HG03175 (cell line): ENCODE measurements at regions not wholly inside any gene's neighbourhood (a gene's known extent, or its start where the extent isn't known, plus 50 kb on each side); places are given as distances from the start of the nearest gene placed in this dataset.

ENCODE experiments used
- ATAC-seq: cut with Tn5 transposase; IDR thresholded peaks from one replicate; pipeline ENCODE4 v1.9.1; 2021; ENCODE audit warnings: mild to moderate bottlenecking, moderate library complexity; ENCODE audit not compliant: unreplicated experiment

- no peak for ATAC-seq
Observed at GRCh38 chr10:10110844-10111490, 906.7 kb upstream of the CELF2 start.

DNA sequence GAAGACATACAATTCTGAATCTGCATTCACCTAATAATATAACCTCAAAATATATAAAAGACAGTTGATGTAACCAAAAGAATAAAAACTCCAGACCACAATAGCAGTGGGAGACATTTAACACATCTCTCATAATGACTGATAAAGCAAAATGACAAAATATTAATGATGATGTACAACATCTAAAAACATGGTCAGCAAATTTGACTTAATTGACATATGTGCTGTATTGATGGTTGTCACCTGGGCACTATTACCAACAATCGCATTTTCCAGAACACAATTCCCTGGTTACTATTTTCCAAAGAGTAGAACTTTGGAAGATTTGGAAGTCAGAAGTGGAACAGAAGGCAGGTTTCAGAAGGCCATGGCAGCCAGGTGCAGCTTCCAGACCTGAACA lies 899.5 kb upstream of the CELF2 start:
- no peak for ATAC-seq

GRCh38 chr10:10120671-10121070 lies 897.0 kb upstream of the CELF2 start:
- no peak for ATAC-seq

GRCh38 chr10:10125676-10126075 lies 892.0 kb upstream of the CELF2 start:
- no peak for ATAC-seq

DNA sequence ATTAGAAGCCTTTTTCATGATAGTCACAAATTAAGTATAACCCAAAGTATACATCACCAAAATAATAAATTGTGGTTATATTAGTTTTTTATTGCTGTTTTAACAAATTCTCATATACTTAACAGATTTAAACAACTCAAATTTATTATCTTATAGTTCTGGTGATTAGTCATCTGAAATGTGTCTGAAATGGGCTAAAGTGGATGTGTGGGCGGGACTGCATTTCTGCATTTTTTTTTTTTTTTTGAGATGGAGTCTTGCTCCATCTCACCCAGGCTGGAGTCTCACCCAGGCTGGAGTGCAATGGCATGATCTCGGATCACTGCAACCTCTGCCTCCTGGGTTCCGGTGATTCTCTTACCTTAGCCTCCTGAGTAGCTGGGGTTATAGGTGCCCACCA lies 891.5 kb upstream of the CELF2 start:
- no peak for ATAC-seq

DNA sequence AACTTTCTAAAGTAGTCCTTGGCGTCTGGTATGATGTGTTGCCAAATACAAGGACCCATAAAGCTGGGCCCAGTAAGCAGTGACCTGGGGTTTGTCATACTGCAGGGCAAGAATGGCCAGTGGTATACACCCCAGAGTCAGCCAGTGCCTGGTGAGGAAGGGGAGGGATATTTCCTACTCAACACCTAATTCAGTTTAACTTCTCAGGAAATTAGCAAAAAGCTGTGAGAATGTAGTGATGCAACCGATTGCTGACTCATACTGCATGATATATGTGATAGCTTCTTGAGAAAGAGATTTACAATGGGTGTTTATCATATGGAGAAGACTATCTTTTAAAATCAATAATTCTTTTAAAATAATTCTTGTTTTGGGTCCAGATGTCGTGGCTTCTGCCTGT lies 889.3 kb upstream of the CELF2 start:
- no peak for ATAC-seq

- ATAC-seq: no peak
Observed at GRCh38 chr10:10130686-10131085, 887.0 kb upstream of the CELF2 start.

DNA sequence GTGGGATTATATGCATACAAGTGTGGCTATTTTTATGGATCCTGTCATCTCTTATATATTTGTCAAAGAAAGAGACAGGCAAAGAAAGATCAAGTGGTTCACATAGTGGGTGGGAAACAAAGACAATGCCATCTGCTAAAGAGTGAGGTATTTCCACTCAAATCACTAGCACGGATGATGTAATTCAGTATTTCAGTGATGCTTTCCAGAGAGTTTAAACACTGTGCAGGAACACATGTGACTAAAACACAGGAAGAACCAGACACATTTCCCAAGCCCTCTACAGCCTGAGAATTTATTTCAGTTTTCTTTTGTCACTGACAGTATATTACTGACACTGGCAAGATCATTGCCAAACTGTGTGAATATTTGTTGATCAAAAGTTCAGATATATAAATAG lies 885.7 kb upstream of the CELF2 start:
- no peak for ATAC-seq

GRCh38 chr10:10133281-10133680 lies 884.4 kb upstream of the CELF2 start:
- ATAC-seq: no peak

GRCh38 chr10:10138685-10139084 lies 879.0 kb upstream of the CELF2 start:
- no peak for ATAC-seq

- no peak for ATAC-seq
Observed at GRCh38 chr10:10141782-10142382, 875.8 kb upstream of the CELF2 start.

DNA sequence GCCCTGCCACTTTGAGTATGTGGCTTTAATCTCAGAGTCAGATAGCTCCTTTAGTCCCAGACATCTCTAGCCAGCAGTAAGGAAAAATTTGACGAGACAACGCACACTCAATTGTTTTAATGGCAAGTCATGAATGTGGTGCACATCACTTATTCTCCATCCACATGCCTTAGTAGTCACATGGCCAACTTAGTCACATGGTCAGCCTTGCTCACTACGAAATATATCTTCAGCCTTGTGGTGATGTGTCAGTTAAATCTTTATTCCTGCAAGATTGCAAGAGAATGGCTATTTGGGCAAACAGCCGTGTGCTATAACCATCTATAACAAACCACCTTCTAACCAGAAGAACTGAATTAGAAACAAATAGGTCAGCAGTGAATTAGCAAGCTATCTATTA lies 871.1 kb upstream of the CELF2 start:
- ATAC-seq: no peak

DNA sequence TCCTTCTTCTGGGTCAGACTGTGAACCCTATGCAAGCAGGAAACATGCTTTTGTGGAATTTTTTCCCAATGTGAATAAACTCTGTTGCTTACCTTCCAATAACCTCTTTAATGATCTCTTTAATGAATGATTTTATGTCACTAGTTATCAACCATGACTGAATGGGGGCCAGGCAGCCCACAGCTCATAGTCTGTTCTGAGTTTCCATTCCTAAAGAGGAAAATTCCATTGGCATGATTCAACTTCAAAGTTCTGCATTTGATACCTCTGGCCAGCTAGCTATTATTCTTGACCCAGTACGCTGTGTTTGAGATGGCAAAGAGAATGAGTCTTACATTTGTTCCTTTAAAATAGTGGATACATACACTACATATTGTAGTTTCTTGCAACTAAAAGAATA lies 867.8 kb upstream of the CELF2 start:
- ATAC-seq: no peak

DNA sequence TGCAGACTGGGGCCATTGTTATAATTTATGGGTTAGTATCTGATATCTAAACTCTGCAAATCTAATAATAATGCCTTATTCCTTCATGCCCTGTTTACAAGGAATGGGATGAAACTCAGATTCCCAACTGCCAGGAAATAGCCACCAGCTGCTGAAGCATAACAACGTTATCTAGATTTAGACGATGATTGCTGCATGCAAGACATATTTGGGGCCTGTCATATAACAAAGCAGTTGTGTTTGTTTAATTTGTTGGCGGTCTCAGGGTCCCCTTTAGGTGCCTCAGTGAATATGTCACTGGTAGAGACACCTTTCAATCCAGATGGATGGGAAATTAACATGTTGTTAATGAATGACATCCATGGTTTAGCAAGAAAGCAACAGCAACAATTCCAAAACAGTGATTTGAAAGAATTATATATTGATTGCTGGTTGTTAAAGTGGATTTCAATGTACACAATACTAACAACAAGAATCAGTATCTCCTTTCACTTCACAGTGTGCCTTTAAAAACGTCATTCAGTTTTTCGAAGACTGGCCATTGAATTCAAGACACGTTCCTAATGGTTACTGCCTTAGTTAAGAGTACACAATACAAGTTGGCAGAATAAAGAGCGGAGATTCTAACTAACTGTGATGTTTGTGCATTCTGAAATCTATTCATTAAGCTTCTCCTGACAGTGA lies 860.6 kb upstream of the CELF2 start:
- no peak for ATAC-seq

DNA sequence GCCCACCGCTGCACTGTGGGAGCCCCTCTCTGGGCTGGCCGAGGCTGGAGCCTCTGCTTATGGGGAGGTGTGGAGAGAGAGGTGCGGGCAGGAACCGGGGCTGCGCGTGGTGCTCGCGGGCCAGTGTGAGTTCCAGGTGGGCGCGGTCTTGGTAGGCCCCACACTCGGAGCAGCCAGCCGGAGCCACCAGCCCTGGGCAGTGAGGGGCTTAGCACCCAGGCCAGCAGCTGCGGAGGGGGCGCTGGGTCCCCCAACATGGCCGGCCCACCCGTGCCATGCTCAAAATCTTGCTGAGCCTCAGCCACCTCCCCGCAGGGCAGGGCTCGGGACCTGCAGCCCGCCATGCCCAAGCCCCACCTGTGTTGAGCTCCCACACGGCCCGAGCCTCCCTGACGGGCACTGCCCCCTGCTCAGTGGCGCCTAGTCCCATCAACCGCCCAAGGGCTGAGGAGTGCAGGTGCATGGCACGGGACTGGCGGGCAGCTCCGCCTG lies 856.8 kb upstream of the CELF2 start:
- no peak for ATAC-seq

GRCh38 chr10:10164848-10165247 lies 852.8 kb upstream of the CELF2 start:
- ATAC-seq: no peak

GRCh38 chr10:10165415-10165814 lies 852.3 kb upstream of the CELF2 start:
- ATAC-seq: no peak

DNA sequence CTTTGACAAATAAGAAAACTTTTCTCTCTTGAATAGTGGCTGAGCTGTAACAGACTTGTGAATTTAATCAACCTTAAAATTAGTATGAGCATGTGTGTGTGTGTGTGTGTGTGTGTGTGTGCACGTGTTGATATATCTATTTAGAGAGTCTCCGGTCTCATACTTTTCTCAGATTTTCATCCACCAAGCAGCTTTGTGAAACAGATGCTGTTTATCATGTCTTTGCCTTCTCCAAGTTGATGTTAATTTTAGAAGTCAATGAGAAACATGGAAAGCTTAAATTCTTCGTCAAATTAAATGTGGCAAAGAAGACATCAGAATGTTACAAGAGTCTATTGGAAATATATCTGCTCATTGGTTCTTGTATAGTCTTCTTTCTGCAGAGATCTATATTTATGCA lies 839.2 kb upstream of the CELF2 start:
- no peak for ATAC-seq

GRCh38 chr10:10193848-10194247 lies 823.8 kb upstream of the CELF2 start:
- ATAC-seq: no peak

DNA sequence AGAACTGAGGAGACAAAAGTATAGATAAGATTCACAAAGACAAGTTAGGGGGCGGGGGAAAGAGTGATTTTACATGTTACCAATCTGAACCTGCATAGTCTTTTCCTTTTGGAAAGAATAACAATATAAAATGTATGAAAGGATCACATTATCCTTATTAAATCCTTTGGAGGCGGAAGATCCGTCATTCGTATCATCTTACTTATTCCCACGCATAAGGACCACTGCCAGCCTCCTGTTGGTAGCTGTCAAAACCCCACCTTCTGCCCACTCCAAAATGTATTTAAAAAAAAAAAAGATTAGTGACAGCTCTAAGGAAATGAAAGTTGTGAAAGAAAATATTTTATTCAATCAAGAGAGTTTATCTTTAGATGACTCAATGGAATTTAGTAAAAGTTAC lies 821.0 kb upstream of the CELF2 start:
- no peak for ATAC-seq

DNA sequence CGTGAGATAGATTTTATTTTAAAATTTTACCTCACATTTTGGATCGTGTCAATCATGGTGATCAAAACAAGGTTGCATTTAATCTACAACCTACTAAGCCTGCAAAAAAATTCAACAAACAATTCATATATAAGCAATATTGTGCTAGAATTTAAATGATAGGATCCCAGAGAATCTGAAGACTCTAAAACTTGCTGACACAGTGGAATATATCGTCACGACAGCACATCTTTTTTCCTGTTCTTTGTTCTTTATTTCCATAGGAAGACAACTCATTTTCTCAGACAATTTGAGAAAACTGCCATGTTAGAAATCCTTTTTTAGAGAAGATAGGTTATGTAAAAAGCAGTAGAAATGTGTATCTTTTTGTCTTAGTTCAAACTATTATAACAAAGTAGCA lies 820.2 kb upstream of the CELF2 start:
- no peak for ATAC-seq

- ATAC-seq: no peak
Observed at GRCh38 chr10:10198363-10198762, 819.3 kb upstream of the CELF2 start.
